ENCODE measurements at regions not wholly inside any gene's neighbourhood (a gene's known extent, or its start where the extent isn't known, plus 50 kb on each side); places are given as distances from the start of the nearest gene placed in this dataset.
A peak's percentile ranks its signal among the peaks of the same experiment; 100 is the strongest.

- no peak for DNase-seq (ENCODE audit: low read depth)
Observed at GRCh38 chr9:24297931-24298330, 247.8 kb downstream of the IZUMO3 start.

GRCh38 chr9:24296124-24296523 is 249.6 kb downstream of the IZUMO3 start:
- TF ChIP-seq CTCF (conservative IDR thresholded peaks at IDR 0.05; ENCODE audit: control insufficient read depth, insufficient read depth, low read depth, low read length) = no peak
- no peak overlapping the region for H3K4me3 ChIP-seq (ENCODE audit: control insufficient read depth, low read depth, low read length)
- no peak for DNase-seq (ENCODE audit: low read depth)

More at GRCh38 chr9:24297931-24298330, 247.8 kb downstream of the IZUMO3 start:
- no peak overlapping the region for H3K4me3 ChIP-seq (ENCODE audit: control insufficient read depth, low read depth, low read length)
- no peak for TF ChIP-seq CTCF (conservative IDR thresholded peaks at IDR 0.05; ENCODE audit: control insufficient read depth, insufficient read depth, low read depth, low read length)

GRCh38 chr9:24293386-24293785 is 252.3 kb downstream of the IZUMO3 start:
- H3K4me3 ChIP-seq (ENCODE audit: control insufficient read depth, low read depth, low read length) = no peak overlapping the region
- TF ChIP-seq CTCF (conservative IDR thresholded peaks at IDR 0.05; ENCODE audit: control insufficient read depth, insufficient read depth, low read depth, low read length) = no peak
- no peak for DNase-seq (ENCODE audit: low read depth)

GRCh38 chr9:24286761-24287160 is 258.9 kb downstream of the IZUMO3 start:
- no peak for DNase-seq (ENCODE audit: low read depth)
- no peak for TF ChIP-seq CTCF (conservative IDR thresholded peaks at IDR 0.05; ENCODE audit: control insufficient read depth, insufficient read depth, low read depth, low read length)
- no peak overlapping the region for H3K4me3 ChIP-seq (ENCODE audit: control insufficient read depth, low read depth, low read length)

GRCh38 chr9:24258626-24259025 is 287.1 kb downstream of the IZUMO3 start:
- no peak overlapping the region for H3K4me3 ChIP-seq (ENCODE audit: control insufficient read depth, low read depth, low read length)
- TF ChIP-seq CTCF (conservative IDR thresholded peaks at IDR 0.05; ENCODE audit: control insufficient read depth, insufficient read depth, low read depth, low read length) = no peak
- no peak for DNase-seq (ENCODE audit: low read depth)

- H3K4me3 ChIP-seq (ENCODE audit: control insufficient read depth, low read depth, low read length) = no peak overlapping the region
- no peak for DNase-seq (ENCODE audit: low read depth)
- TF ChIP-seq CTCF (conservative IDR thresholded peaks at IDR 0.05; ENCODE audit: control insufficient read depth, insufficient read depth, low read depth, low read length) = no peak
Observed at GRCh38 chr9:24257726-24258125, 288.0 kb downstream of the IZUMO3 start.

GRCh38 chr9:24245988-24246387 is 299.7 kb downstream of the IZUMO3 start:
- no peak overlapping the region for H3K4me3 ChIP-seq (ENCODE audit: control insufficient read depth, low read depth, low read length)
- TF ChIP-seq CTCF (conservative IDR thresholded peaks at IDR 0.05; ENCODE audit: control insufficient read depth, insufficient read depth, low read depth, low read length) = peak; percentile 17
- peak; percentile 23 for DNase-seq (ENCODE audit: low read depth)
